Right atrium auricular region (tissue), 2 donors: ENCODE measurements at regions not wholly inside any gene's neighbourhood (a gene's known extent, or its start where the extent isn't known, plus 50 kb on each side); places are given as distances from the start of the nearest gene placed in this dataset.

Source experiments
- DNase-seq: peaks from one replicate; pipeline ENCODE4 v3.0.0-alpha.2; 2019; ENCODE audit warnings: low spot score
- H3K27ac ChIP-seq, 2 donors: fragments of 200-600 bp; sonication (generic); 1 replicate in 1 of 2; 2 replicates in 1 of 2; pipeline ENCODE4 v1.5.1; 2016 to 2019
- H3K27me3 ChIP-seq, 2 donors: fragments of 200-600 bp; sonication (generic); one replicate each; pipeline versions ENCODE4 v1.5.1 to v1.6.0; 2017 to 2019
- H3K36me3 ChIP-seq: fragments of 200-600 bp; sonication (generic); one replicate; pipeline ENCODE4 v1.5.1; 2016
- H3K4me1 ChIP-seq, 2 donors: fragments of 200-600 bp; sonication (generic); one replicate each; pipeline versions ENCODE4 v1.5.1 to v1.6.0; 2017 to 2019
- H3K4me3 ChIP-seq, 2 donors: fragments of 200-600 bp; sonication (generic); 1 replicate in 1 of 2; 2 replicates in 1 of 2; pipeline ENCODE4 v1.5.1; 2017 to 2019; ENCODE audit warnings: mild to moderate bottlenecking in 1 of 2, moderate library complexity in 1 of 2
- H3K9me3 ChIP-seq, 2 donors: fragments of 200-600 bp; sonication (generic); one replicate each; pipeline ENCODE4 v1.5.1; 2019
- TF ChIP-seq, protein P1 (sequence below), 2 donors: fragments of 200-600 bp; sonication (generic); IDR thresholded peaks; one replicate each; pipeline ENCODE4 v1.5.1; 2019; ENCODE audit warnings: antibody characterized with exemption in 2 of 2

- no peak overlapping the region for H3K27ac ChIP-seq
These were observed 645.9 kb downstream of the ARL4A start for GRCh38 chr7:13333371-13333770.

GRCh38 chr7:13336227-13336626, 648.8 kb downstream of the ARL4A start:
- TF ChIP-seq, protein P1, sequence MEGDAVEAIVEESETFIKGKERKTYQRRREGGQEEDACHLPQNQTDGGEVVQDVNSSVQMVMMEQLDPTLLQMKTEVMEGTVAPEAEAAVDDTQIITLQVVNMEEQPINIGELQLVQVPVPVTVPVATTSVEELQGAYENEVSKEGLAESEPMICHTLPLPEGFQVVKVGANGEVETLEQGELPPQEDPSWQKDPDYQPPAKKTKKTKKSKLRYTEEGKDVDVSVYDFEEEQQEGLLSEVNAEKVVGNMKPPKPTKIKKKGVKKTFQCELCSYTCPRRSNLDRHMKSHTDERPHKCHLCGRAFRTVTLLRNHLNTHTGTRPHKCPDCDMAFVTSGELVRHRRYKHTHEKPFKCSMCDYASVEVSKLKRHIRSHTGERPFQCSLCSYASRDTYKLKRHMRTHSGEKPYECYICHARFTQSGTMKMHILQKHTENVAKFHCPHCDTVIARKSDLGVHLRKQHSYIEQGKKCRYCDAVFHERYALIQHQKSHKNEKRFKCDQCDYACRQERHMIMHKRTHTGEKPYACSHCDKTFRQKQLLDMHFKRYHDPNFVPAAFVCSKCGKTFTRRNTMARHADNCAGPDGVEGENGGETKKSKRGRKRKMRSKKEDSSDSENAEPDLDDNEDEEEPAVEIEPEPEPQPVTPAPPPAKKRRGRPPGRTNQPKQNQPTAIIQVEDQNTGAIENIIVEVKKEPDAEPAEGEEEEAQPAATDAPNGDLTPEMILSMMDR (IDR thresholded peaks at IDR 0.05): no peak
- H3K4me3 ChIP-seq: no peak overlapping the region
- H3K9me3 ChIP-seq: no peaks in the 10 kb centered on the region
- H3K4me1 ChIP-seq: no peaks in the 10 kb centered on the region
- no peaks in the 10 kb centered on the region for H3K36me3 ChIP-seq
- DNase-seq: no peak
- H3K27me3 ChIP-seq: no peaks in the 10 kb centered on the region
- H3K27ac ChIP-seq: no peak overlapping the region

More at GRCh38 chr7:13333371-13333770, 645.9 kb downstream of the ARL4A start:
- Histone ChIP-seq H3K27me3 (no peaks in the 10 kb centered on the region), H3K9me3 (no peaks in the 10 kb centered on the region), H3K36me3 (no peaks in the 10 kb centered on the region), H3K4me3 (no peak overlapping the region), H3K4me1 (no peaks in the 10 kb centered on the region)
- TF ChIP-seq, protein P1 (IDR thresholded peaks at IDR 0.05): no peak
- no peak for DNase-seq

- Histone ChIP-seq H3K4me1 (no peaks in the 10 kb centered on the region), H3K9me3 (no peaks in the 10 kb centered on the region), H3K27me3 (no peaks in the 10 kb centered on the region), H3K27ac (no peak overlapping the region), H3K36me3 (no peaks in the 10 kb centered on the region), H3K4me3 (no peak overlapping the region)
- DNase-seq: no peak
- TF ChIP-seq, protein P1 (IDR thresholded peaks at IDR 0.05): no peak
These were observed 636.8 kb downstream of the ETV1 start for GRCh38 chr7:13352677-13353076.

GRCh38 chr7:13359656-13360055, 629.8 kb downstream of the ETV1 start:
- H3K9me3 ChIP-seq: no peaks in the 10 kb centered on the region
- DNase-seq: no peak

DNA sequence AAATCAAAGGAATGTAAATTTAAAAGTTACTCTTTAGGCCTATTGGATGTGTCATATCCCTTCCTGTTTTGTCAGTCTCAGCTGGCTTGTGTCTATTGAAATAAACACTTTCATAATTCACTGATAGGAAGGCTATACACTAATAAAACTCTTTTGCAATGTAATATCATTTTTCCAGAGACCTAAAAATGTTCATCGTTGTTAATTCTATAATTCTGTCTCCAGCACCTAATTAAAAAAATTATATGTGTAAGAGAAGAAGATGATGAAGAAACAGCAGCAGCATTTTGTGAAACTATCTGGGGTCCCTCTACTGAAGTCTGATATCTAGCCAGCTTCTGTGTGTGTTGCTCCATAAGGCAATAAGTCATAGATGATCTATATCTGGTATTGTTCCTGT, 602.7 kb downstream of the ETV1 start:
- TF ChIP-seq, protein P1 (IDR thresholded peaks at IDR 0.05): no peak
- H3K4me1 ChIP-seq: no peaks in the 10 kb centered on the region
- no peaks in the 10 kb centered on the region for H3K27me3 ChIP-seq
- H3K27ac ChIP-seq: no peak overlapping the region
- no peak for DNase-seq
- H3K36me3 ChIP-seq: no peaks in the 10 kb centered on the region
- no peaks in the 10 kb centered on the region for H3K9me3 ChIP-seq
- H3K4me3 ChIP-seq: no peak overlapping the region

More at GRCh38 chr7:13359656-13360055, 629.8 kb downstream of the ETV1 start:
- TF ChIP-seq, protein P1 (IDR thresholded peaks at IDR 0.05): no peak
- Histone ChIP-seq H3K36me3 (no peaks in the 10 kb centered on the region), H3K4me1 (no peaks in the 10 kb centered on the region), H3K4me3 (no peak overlapping the region), H3K27ac (no peak overlapping the region), H3K27me3 (no peaks in the 10 kb centered on the region)

DNA sequence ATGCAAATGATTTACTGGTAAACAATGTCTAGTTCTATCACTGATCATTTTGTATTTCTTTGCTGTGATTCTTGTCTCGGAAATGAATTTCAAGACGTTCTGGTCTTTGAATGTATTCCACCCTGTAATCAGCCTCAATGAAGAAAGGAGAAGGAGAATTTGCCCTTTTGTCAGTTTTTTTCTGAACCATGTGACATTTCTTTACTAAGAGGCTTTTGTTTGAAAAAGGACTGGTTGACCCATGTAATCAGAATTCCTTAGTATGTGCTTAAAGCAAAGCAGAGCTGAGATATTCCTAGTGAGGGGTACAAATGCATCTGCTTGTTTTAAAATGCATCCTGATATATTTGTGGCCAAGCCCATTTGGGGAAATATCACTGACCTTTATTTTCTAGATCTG, 581.6 kb downstream of the ETV1 start:
- Histone ChIP-seq H3K27ac (no peak overlapping the region), H3K36me3 (no peaks in the 10 kb centered on the region), H3K4me3 (no peak overlapping the region), H3K27me3 (no peaks in the 10 kb centered on the region), H3K4me1 (no peaks in the 10 kb centered on the region), H3K9me3 (no peaks in the 10 kb centered on the region)
- TF ChIP-seq, protein P1 (IDR thresholded peaks at IDR 0.05): no peak
- no peak for DNase-seq
